ENCODE measurements at regions not wholly inside any gene's neighbourhood (a gene's known extent, or its start where the extent isn't known, plus 50 kb on each side); places are given as distances from the start of the nearest gene placed in this dataset.

GRCh38 chr1:234861024-234861620 is 251.1 kb upstream of the IRF2BP2 start:
- H4K20me1 ChIP-seq (ENCODE audit: insufficient read depth, low read length) = no peaks in the 10 kb centered on the region
- POLR2A ChIA-PET = interaction anchor here (0.6 to 1.3 kb wide), 3 partner anchors 97 to 1335 kb away, joined by 3 to 4 read pairs (median 3); no protein-coding TSS in a partner anchor
- H3K9me3 ChIP-seq (ENCODE audit: low read length) = no peaks in the 10 kb centered on the region
- H3K4me3 ChIP-seq (ENCODE audit: low read depth, low read length, poor library complexity, severe bottlenecking) = no peak overlapping the region
- no peak overlapping the region for H3K4me2 ChIP-seq (ENCODE audit: low read length)
- DNase-seq (ENCODE audit: low spot score) = no peak
- TF ChIP-seq CTCF (conservative IDR thresholded peaks at IDR 0.05; ENCODE audit: low read length) = no peak
- no peak for TF ChIP-seq EZH2phosphoT487 (IDR thresholded peaks at IDR 0.05; ENCODE audit: borderline replicate concordance, low read depth, low read length)
- no peak overlapping the region for H3K27ac ChIP-seq (ENCODE audit: low read depth, low read length, poor library complexity, severe bottlenecking)
- no peaks in the 10 kb centered on the region for H3K36me3 ChIP-seq (ENCODE audit: insufficient read depth, low read length)
- CTCF ChIA-PET (ENCODE audit: unreplicated experiment) = no interaction called here
- H2AFZ ChIP-seq (ENCODE audit: low read length) = peak overlapping the region; percentile 34; the same call in 1 of the 2 replicates
- H3K4me1 ChIP-seq (ENCODE audit: insufficient read depth, low read length, poor library complexity, severe bottlenecking) = peaks cover 8% of the 10 kb centered on the region
- no TSS peak for BruUV-seq (replicated peaks)
- H3K9me2 ChIP-seq (ENCODE audit: insufficient read depth, low read length) = no peaks in the 10 kb centered on the region
- intact Hi-C loops (cut with micrococcal nuclease; ENCODE audit: unreplicated experiment) = no loop called here
- H3K79me2 ChIP-seq (ENCODE audit: insufficient read depth, low read depth, low read length) = no peaks in the 10 kb centered on the region

GRCh38 chr1:234858722-234859121 is 248.7 kb upstream of the IRF2BP2 start:
- no peaks in the 10 kb centered on the region for H4K20me1 ChIP-seq (ENCODE audit: insufficient read depth, low read length)
- no peaks in the 10 kb centered on the region for H3K9me2 ChIP-seq (ENCODE audit: insufficient read depth, low read length)
- no peak overlapping the region for H3K4me3 ChIP-seq (ENCODE audit: low read depth, low read length, poor library complexity, severe bottlenecking)
- POLR2A ChIA-PET = interaction anchor here (0.6 to 1.5 kb wide), 4 partner anchors 18 to 247 kb away, joined by 3 to 4 read pairs (median 4); no protein-coding TSS in a partner anchor
- no peaks in the 10 kb centered on the region for H3K79me2 ChIP-seq (ENCODE audit: insufficient read depth, low read depth, low read length)
- H3K4me2 ChIP-seq (ENCODE audit: low read length) = no peak overlapping the region
- no peak overlapping the region for H2AFZ ChIP-seq (ENCODE audit: low read length)
- no TSS peak for BruUV-seq (replicated peaks)
- no peak overlapping the region for H3K27ac ChIP-seq (ENCODE audit: low read depth, low read length, poor library complexity, severe bottlenecking)
- no peaks in the 10 kb centered on the region for H3K36me3 ChIP-seq (ENCODE audit: insufficient read depth, low read length)
- no peaks in the 10 kb centered on the region for H3K9me3 ChIP-seq (ENCODE audit: low read length)
- intact Hi-C loops (cut with micrococcal nuclease; ENCODE audit: unreplicated experiment) = no loop called here
- DNase-seq (ENCODE audit: low spot score) = no peak
- no peak for TF ChIP-seq CTCF (conservative IDR thresholded peaks at IDR 0.05; ENCODE audit: low read length)
- no peak for TF ChIP-seq EZH2phosphoT487 (IDR thresholded peaks at IDR 0.05; ENCODE audit: borderline replicate concordance, low read depth, low read length)
- CTCF ChIA-PET (ENCODE audit: unreplicated experiment) = interaction anchor here (1.0 kb wide), 1 partner anchor 12 kb away, joined by 3 read pairs; no protein-coding TSS in a partner anchor
- peaks cover 8% of the 10 kb centered on the region for H3K4me1 ChIP-seq (ENCODE audit: insufficient read depth, low read length, poor library complexity, severe bottlenecking)

GRCh38 chr1:234856845-234857245 is 246.9 kb upstream of the IRF2BP2 start:
- POLR2A ChIA-PET = interaction anchor here (0.6 to 1.0 kb wide), 2 partner anchors 13 to 22 kb away, joined by 3 to 4 read pairs; no protein-coding TSS in a partner anchor
- BruUV-seq (replicated peaks) = no TSS peak
- H3K79me2 ChIP-seq (ENCODE audit: insufficient read depth, low read depth, low read length) = no peaks in the 10 kb centered on the region

More at GRCh38 chr1:234856845-234857245, 246.9 kb upstream of the IRF2BP2 start:
- TF ChIP-seq CTCF (conservative IDR thresholded peaks at IDR 0.05; ENCODE audit: low read length) (no peak), EZH2phosphoT487 (IDR thresholded peaks at IDR 0.05; ENCODE audit: borderline replicate concordance, low read depth, low read length) (no peak)
- Histone ChIP-seq H3K4me1 (ENCODE audit: insufficient read depth, low read length, poor library complexity, severe bottlenecking) (peaks cover 18% of the 10 kb centered on the region), H3K4me2 (ENCODE audit: low read length) (no peak overlapping the region), H3K27ac (ENCODE audit: low read depth, low read length, poor library complexity, severe bottlenecking) (no peak overlapping the region), H3K36me3 (ENCODE audit: insufficient read depth, low read length) (no peaks in the 10 kb centered on the region), H4K20me1 (ENCODE audit: insufficient read depth, low read length) (no peaks in the 10 kb centered on the region), H3K4me3 (ENCODE audit: low read depth, low read length, poor library complexity, severe bottlenecking) (no peak overlapping the region), H3K9me3 (ENCODE audit: low read length) (no peaks in the 10 kb centered on the region), H3K9me2 (ENCODE audit: insufficient read depth, low read length) (no peaks in the 10 kb centered on the region), H2AFZ (ENCODE audit: low read length) (no peak overlapping the region)
- DNase-seq (ENCODE audit: low spot score) = no peak
- CTCF ChIA-PET (ENCODE audit: unreplicated experiment) = no interaction called here
- intact Hi-C loops (cut with micrococcal nuclease; ENCODE audit: unreplicated experiment) = no loop called here

Measured in OCI-LY7 (cell line).